Fibroblast of mammary gland (primary cell): ENCODE measurements at regions not wholly inside any gene's neighbourhood (a gene's known extent, or its start where the extent isn't known, plus 50 kb on each side); places are given as distances from the start of the nearest gene placed in this dataset.

Experiments used
- DNase-seq: peaks from one replicate; pipeline ENCODE4 v3.0.0-alpha.2; 2010; ENCODE audit warnings: low read depth
- H3K4me3 ChIP-seq: 2 replicates; pipeline ENCODE4 v1.5.1; 2011; ENCODE audit warnings: low read depth, mild to moderate bottlenecking, low read length, moderate library complexity; ENCODE audit not compliant: control insufficient read depth
- CTCF ChIP-seq: conservative IDR thresholded peaks from 2 replicates; pipeline ENCODE4 v1.5.1; 2011; ENCODE audit warnings: low read depth, low read length, inconsistent platforms; ENCODE audit not compliant: control insufficient read depth, insufficient read depth

- H3K4me3 ChIP-seq: no peak overlapping the region
- TF ChIP-seq CTCF: no peak
- peak; percentile 10 for DNase-seq
Observed at GRCh38 chr6:164230804-164231203, 816.3 kb downstream of the QKI start.

DNA sequence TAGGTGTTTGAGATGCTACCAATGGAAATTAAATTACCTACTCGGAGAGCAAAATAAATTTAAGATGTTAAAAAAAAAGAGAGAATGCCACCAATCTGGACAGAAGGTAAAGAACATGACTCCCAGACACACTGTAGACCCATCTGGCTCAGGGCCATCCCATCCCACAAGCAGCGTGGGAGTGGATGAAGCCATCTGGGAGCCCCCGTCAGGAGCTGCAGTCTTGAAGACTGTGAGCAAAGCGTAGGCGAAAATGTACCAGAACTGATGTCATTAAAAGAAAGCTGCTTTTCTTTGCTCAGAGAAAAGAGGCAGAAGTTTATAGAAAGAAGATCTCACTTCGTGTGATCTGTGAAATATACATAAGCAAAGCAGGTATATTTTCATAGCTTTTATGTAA is 815.7 kb downstream of the QKI start:
- H3K4me3 ChIP-seq: no peak overlapping the region
- peak; percentile 82 for DNase-seq
- no peak for TF ChIP-seq CTCF

- no peak overlapping the region for H3K4me3 ChIP-seq
- TF ChIP-seq CTCF: no peak
- no peak for DNase-seq
Observed at GRCh38 chr6:164229716-164230115, 815.2 kb downstream of the QKI start.

GRCh38 chr6:164227952-164228522 is 813.5 kb downstream of the QKI start:
- no peak for DNase-seq
- H3K4me3 ChIP-seq: no peak overlapping the region
- no peak for TF ChIP-seq CTCF

GRCh38 chr6:164216839-164217238 is 802.3 kb downstream of the QKI start:
- TF ChIP-seq CTCF: no peak
- no peak for DNase-seq
- H3K4me3 ChIP-seq: no peak overlapping the region

GRCh38 chr6:164216368-164216767 is 801.9 kb downstream of the QKI start:
- no peak for DNase-seq
- TF ChIP-seq CTCF: no peak
- no peak overlapping the region for H3K4me3 ChIP-seq

DNA sequence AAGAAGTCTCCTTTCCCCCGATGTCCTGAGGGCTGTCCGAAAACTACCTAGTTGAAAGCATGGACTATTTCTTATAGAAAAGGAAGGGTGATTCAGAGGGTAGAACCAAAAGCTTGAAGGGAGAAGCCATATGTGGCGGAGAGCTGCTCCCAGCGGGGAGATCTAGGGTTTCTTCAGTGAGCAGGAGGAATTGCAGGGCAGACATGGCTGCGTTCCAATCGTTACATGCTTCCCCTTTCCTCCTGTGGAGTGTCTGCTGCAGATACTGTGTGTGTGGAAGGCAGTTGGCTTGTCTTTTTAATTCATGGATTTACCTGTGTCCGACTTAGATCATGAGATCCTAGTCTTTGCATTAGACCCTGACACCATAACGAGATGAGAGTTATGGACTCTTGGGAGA is 799.5 kb downstream of the QKI start:
- DNase-seq: no peak
- no peak overlapping the region for H3K4me3 ChIP-seq
- no peak for TF ChIP-seq CTCF
